DOHH2 (cell line): ENCODE measurements at regions not wholly inside any gene's neighbourhood (a gene's known extent, or its start where the extent isn't known, plus 50 kb on each side); places are given as distances from the start of the nearest gene placed in this dataset.

Source experiments
- H3F3A ChIP-seq: fragments of 200-600 bp; sonication (generic), shearing (Covaris generic); 2 replicates; pipeline ENCODE4 v1.6.0; 2016; ENCODE audit warnings: antibody characterized with exemption, mild to moderate bottlenecking; ENCODE audit not compliant: control insufficient read depth, insufficient read depth
- H3K27ac ChIP-seq: fragments of 200-600 bp; sonication (generic); 2 replicates; pipeline ENCODE4 v1.5.1; 2014; ENCODE audit warnings: low read depth, mild to moderate bottlenecking, low read length, moderate library complexity
- H3K27me3 ChIP-seq: fragments of 200-600 bp; sonication (generic); 2 replicates; pipeline ENCODE4 v1.6.1; 2014; ENCODE audit warnings: mild to moderate bottlenecking, low read length, mixed read lengths; ENCODE audit not compliant: control insufficient read depth
- H3K36me3 ChIP-seq: fragments of 200-600 bp; sonication (generic); 2 replicates; pipeline ENCODE4 v1.6.1; 2014; ENCODE audit warnings: mild to moderate bottlenecking, low read length, moderate library complexity, mixed read lengths; ENCODE audit not compliant: control insufficient read depth
- H3K4me1 ChIP-seq: fragments of 200-600 bp; sonication (generic); 2 replicates; pipeline ENCODE4 v1.6.1; 2014; ENCODE audit warnings: mild to moderate bottlenecking, low read length, mixed read lengths; ENCODE audit not compliant: control insufficient read depth
- H3K4me2 ChIP-seq: fragments of 200-600 bp; sonication (generic); 2 replicates; pipeline ENCODE4 v1.6.0; 2014; ENCODE audit warnings: mild to moderate bottlenecking, low read length, moderate library complexity
- H3K4me3 ChIP-seq: fragments of 200-600 bp; sonication (generic); 2 replicates; pipeline ENCODE4 v1.5.1; 2014; ENCODE audit warnings: mild to moderate bottlenecking, low read length, mixed read lengths
- H3K79me2 ChIP-seq: fragments of 200-600 bp; sonication (generic); 2 replicates; pipeline ENCODE4 v1.6.1; 2014; ENCODE audit warnings: mild to moderate bottlenecking, low read length, mixed read lengths; ENCODE audit not compliant: control insufficient read depth
- H3K9me2 ChIP-seq: fragments of 200-600 bp; sonication (generic); replicated peaks from 2 replicates; pipeline ENCODE4 v1.6.1; 2014; ENCODE audit warnings: mild to moderate bottlenecking, low read length, mixed read lengths; ENCODE audit not compliant: control insufficient read depth
- H3K9me3 ChIP-seq: fragments of 200-600 bp; sonication (generic); 2 replicates; pipeline ENCODE4 v1.6.1; 2014; ENCODE audit warnings: antibody characterized with exemption, low read length, mixed read lengths; ENCODE audit not compliant: control insufficient read depth, insufficient read depth
- H4K20me1 ChIP-seq: fragments of 200-600 bp; sonication (generic); 2 replicates; pipeline ENCODE4 v1.6.0; 2014; ENCODE audit warnings: low read depth, mild to moderate bottlenecking, antibody characterized with exemption, low read length, moderate library complexity; ENCODE audit not compliant: control insufficient read depth, insufficient read depth
- EZH2phosphoT487 ChIP-seq: fragments of 200-600 bp; sonication (generic); IDR thresholded peaks from 2 replicates; pipeline ENCODE4 v1.6.1; 2017; ENCODE audit warnings: borderline replicate concordance, mild to moderate bottlenecking, antibody characterized with exemption, low read length, moderate library complexity, mixed read lengths
- TF ChIP-seq, protein P1 (sequence below): fragments of 200-600 bp; sonication (generic); IDR thresholded peaks from one replicate; pipeline ENCODE4 v1.5.1; 2014; ENCODE audit warnings: antibody characterized with exemption, mild to moderate bottlenecking, low read depth, low read length; ENCODE audit not compliant: poor library complexity, severe bottlenecking

DNA sequence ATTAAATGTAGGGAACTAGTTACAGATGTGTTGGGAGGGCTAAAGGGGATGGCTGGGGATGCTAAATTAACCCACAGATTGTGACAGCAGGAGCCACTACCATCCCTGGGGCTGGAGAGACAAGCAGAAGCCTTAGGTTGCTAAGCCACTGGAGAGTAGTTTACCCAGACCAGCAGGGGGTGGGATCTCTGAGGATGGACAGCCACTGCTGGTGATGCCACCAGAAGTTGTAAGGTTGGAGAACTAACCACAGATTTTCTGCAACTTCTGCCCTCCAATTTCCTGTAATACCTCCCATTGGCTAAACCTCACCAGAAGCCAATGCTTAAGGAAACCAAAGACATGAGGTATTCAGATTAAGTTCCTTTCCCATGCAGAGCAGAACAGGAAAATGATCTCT lies 139.6 kb upstream of the NOX3 start:
- no peaks in the 10 kb centered on the region for H3F3A ChIP-seq
- no peaks in the 10 kb centered on the region for H3K9me3 ChIP-seq
- H4K20me1 ChIP-seq, result no peaks in the 10 kb centered on the region
- H3K36me3 ChIP-seq, result no peaks in the 10 kb centered on the region
- no peak overlapping the region for H3K27ac ChIP-seq
- H3K79me2 ChIP-seq, result no peaks in the 10 kb centered on the region
- no peaks in the 10 kb centered on the region for H3K4me1 ChIP-seq
- H3K27me3 ChIP-seq, result no peaks in the 10 kb centered on the region
- no peak overlapping the region for H3K4me2 ChIP-seq
- no peak overlapping the region for H3K4me3 ChIP-seq
- TF ChIP-seq, protein P1, sequence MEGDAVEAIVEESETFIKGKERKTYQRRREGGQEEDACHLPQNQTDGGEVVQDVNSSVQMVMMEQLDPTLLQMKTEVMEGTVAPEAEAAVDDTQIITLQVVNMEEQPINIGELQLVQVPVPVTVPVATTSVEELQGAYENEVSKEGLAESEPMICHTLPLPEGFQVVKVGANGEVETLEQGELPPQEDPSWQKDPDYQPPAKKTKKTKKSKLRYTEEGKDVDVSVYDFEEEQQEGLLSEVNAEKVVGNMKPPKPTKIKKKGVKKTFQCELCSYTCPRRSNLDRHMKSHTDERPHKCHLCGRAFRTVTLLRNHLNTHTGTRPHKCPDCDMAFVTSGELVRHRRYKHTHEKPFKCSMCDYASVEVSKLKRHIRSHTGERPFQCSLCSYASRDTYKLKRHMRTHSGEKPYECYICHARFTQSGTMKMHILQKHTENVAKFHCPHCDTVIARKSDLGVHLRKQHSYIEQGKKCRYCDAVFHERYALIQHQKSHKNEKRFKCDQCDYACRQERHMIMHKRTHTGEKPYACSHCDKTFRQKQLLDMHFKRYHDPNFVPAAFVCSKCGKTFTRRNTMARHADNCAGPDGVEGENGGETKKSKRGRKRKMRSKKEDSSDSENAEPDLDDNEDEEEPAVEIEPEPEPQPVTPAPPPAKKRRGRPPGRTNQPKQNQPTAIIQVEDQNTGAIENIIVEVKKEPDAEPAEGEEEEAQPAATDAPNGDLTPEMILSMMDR, result no peak
- TF ChIP-seq EZH2phosphoT487, result no peak
- no peaks in the 10 kb centered on the region; the same call in 1 of the 2 replicates for H3K9me2 ChIP-seq

DNA sequence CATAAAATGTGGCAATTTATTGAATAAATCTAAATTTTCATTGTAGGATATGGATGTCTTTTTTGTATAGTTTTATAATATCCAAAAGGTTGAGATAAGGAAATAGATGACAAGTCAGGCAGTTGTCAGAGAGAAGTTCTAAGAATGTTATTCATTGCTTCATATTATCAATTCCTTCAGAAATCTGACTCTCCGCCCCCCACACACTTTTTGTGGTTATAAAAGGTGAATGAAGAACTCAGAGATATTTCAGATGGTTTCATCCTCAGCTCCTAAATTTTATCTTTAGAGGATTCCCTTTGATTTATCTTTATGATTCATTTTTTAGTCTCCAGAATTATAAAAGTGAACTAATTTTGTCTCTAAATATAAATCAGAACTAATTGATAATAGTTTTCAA lies 136.1 kb upstream of the NOX3 start:
- Histone ChIP-seq H3K4me1 (no peaks in the 10 kb centered on the region), H3K9me3 (no peaks in the 10 kb centered on the region), H3K36me3 (no peaks in the 10 kb centered on the region), H3K4me2 (no peak overlapping the region), H3K4me3 (no peak overlapping the region), H3F3A (no peaks in the 10 kb centered on the region), H3K27me3 (no peaks in the 10 kb centered on the region), H3K27ac (no peak overlapping the region), H3K9me2 (no peaks in the 10 kb centered on the region; the same call in 1 of the 2 replicates), H3K79me2 (no peaks in the 10 kb centered on the region), H4K20me1 (no peaks in the 10 kb centered on the region)
- TF ChIP-seq, protein P1, result no peak
- no peak for TF ChIP-seq EZH2phosphoT487

DNA sequence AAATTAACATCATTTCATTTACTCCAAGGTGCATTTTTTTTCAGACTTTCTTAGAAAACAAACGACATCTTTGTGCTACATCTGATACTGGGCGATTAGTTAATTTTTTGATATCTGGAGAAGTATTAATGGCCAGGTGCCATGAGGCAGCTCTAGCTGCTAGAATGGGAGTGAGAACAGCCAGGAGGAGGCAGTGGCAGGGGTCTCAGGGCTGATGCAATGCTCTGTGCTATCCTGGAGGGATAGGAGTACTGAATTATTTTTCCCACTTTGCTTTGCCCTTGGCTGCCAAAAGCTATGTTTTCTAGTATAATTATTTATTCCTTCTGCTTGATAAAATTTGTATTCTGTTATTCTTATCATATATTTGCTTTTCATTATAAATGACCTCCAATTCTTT lies 133.6 kb upstream of the NOX3 start:
- H3K27me3 ChIP-seq, result no peaks in the 10 kb centered on the region
- no peaks in the 10 kb centered on the region for H3F3A ChIP-seq
- no peaks in the 10 kb centered on the region for H3K9me3 ChIP-seq
- no peak for TF ChIP-seq EZH2phosphoT487
- TF ChIP-seq, protein P1, result no peak
- H3K79me2 ChIP-seq, result no peaks in the 10 kb centered on the region
- H3K4me1 ChIP-seq, result no peaks in the 10 kb centered on the region
- no peak overlapping the region for H3K27ac ChIP-seq
- H3K4me3 ChIP-seq, result no peak overlapping the region
- H3K4me2 ChIP-seq, result no peak overlapping the region
- H3K36me3 ChIP-seq, result no peaks in the 10 kb centered on the region
- H3K9me2 ChIP-seq, result no peaks in the 10 kb centered on the region; the same call in 1 of the 2 replicates
- H4K20me1 ChIP-seq, result no peaks in the 10 kb centered on the region
